SK-N-SH treated with all-trans-retinoic acid at 6 μM for 48 hours (cell line): ENCODE measurements at regions not wholly inside any gene's neighbourhood (a gene's known extent, or its start where the extent isn't known, plus 50 kb on each side); places are given as distances from the start of the nearest gene placed in this dataset.

Experiments
- ATAC-seq: fragments of 200-7000 bp; cut with Tn5 transposase; 3 replicates; pipeline ENCODE4 v1.9.1; 2020; ENCODE audit warnings: mild to moderate bottlenecking, moderate library complexity
- ARNTL ChIP-seq: fragments of 450-650 bp; formaldehyde crosslinking; IDR thresholded peaks from 2 replicates; pipeline ENCODE4 v1.5.0; 2020; ENCODE audit warnings: low read depth, mild to moderate bottlenecking, moderate library complexity, borderline replicate concordance
- BACH2 ChIP-seq: fragments of 250-450 bp; sonication (Bioruptor Pico); IDR thresholded peaks from 2 replicates; pipeline ENCODE4 v1.9.0; 2021; ENCODE audit warnings: mild to moderate bottlenecking, borderline replicate concordance
- CREB5 ChIP-seq: fragments of 250-450 bp; sonication (Bioruptor Pico); IDR thresholded peaks from 2 replicates; pipeline ENCODE4 v1.5.1; 2020; ENCODE audit warnings: low read depth, mild to moderate bottlenecking, moderate library complexity
- CSDC2 ChIP-seq: fragments of 250-450 bp; sonication (Bioruptor Pico); IDR thresholded peaks from 2 replicates; pipeline ENCODE4 v1.5.0; 2020; ENCODE audit warnings: mild to moderate bottlenecking, moderate library complexity
- CSRNP3 ChIP-seq: fragments of 250-450 bp; sonication (Bioruptor Pico); IDR thresholded peaks from 2 replicates; pipeline ENCODE4 v1.5.1; 2021; ENCODE audit warnings: mild to moderate bottlenecking, moderate library complexity
- GLIS3 ChIP-seq: fragments of 250-450 bp; sonication (Bioruptor Pico); IDR thresholded peaks from 2 replicates; pipeline ENCODE4 v1.5.0; 2020; ENCODE audit warnings: mild to moderate bottlenecking, moderate library complexity
- ISL1 ChIP-seq: fragments of 250-450 bp; sonication (Bioruptor Pico); IDR thresholded peaks from 2 replicates; pipeline ENCODE4 v2.1.2; 2022; ENCODE audit warnings: mild to moderate bottlenecking, moderate library complexity
- PATZ1 ChIP-seq: fragments of 250-450 bp; sonication (Bioruptor Pico); IDR thresholded peaks from 2 replicates; pipeline ENCODE4 v1.8.0; 2020; ENCODE audit warnings: mild to moderate bottlenecking, moderate library complexity, borderline replicate concordance
- POU6F1 ChIP-seq: fragments of 250-450 bp; sonication (Bioruptor Pico); IDR thresholded peaks from 2 replicates; pipeline ENCODE4 v1.8.0; 2021; ENCODE audit warnings: low read depth, mild to moderate bottlenecking, moderate library complexity, borderline replicate concordance
- PPARA ChIP-seq: fragments of 250-450 bp; sonication (Bioruptor Pico); IDR thresholded peaks from 2 replicates; pipeline ENCODE4 v1.5.0; 2020; ENCODE audit warnings: mild to moderate bottlenecking, borderline replicate concordance
- RARB ChIP-seq: fragments of 250-450 bp; sonication (Bioruptor Pico); IDR thresholded peaks from 2 replicates; pipeline ENCODE4 v1.8.0; 2021; ENCODE audit warnings: mild to moderate bottlenecking, moderate library complexity
- SNAI2 ChIP-seq: fragments of 250-450 bp; sonication (Bioruptor Pico); IDR thresholded peaks from 2 replicates; pipeline ENCODE4 v1.5.0; 2020; ENCODE audit warnings: mild to moderate bottlenecking, moderate library complexity
- TCF4 ChIP-seq: fragments of 250-450 bp; sonication (Bioruptor Pico); IDR thresholded peaks from 2 replicates; pipeline ENCODE4 v1.8.0; 2021; ENCODE audit warnings: mild to moderate bottlenecking, moderate library complexity, borderline replicate concordance
- TSHZ2 ChIP-seq: fragments of 250-450 bp; sonication (Bioruptor Pico); IDR thresholded peaks from 2 replicates; pipeline ENCODE4 v1.5.0; 2020; ENCODE audit warnings: mild to moderate bottlenecking, moderate library complexity
- ZC3H10 ChIP-seq: fragments of 250-450 bp; sonication (Bioruptor Pico); IDR thresholded peaks from 2 replicates; pipeline ENCODE4 v1.5.1; 2021; ENCODE audit warnings: mild to moderate bottlenecking, moderate library complexity
- ZFP3 ChIP-seq: fragments of 250-450 bp; sonication (Bioruptor Pico); IDR thresholded peaks from 2 replicates; pipeline ENCODE4 v1.5.0; 2020; ENCODE audit warnings: mild to moderate bottlenecking, moderate library complexity
- ZNF565 ChIP-seq: fragments of 450-650 bp; formaldehyde crosslinking; conservative IDR thresholded peaks from 2 replicates; pipeline ENCODE4 v1.5.0; 2020; ENCODE audit warnings: low read depth, mild to moderate bottlenecking, moderate library complexity
- ZNF70 ChIP-seq: fragments of 450-650 bp; formaldehyde crosslinking; IDR thresholded peaks from 2 replicates; pipeline ENCODE4 v1.5.0; 2020; ENCODE audit warnings: mild to moderate bottlenecking, moderate library complexity
- ZNF8 ChIP-seq: fragments of 450-650 bp; formaldehyde crosslinking; IDR thresholded peaks from 2 replicates; pipeline ENCODE4 v1.5.0; 2020; ENCODE audit warnings: mild to moderate bottlenecking, moderate library complexity

GRCh38 chr3:151576511-151577137 is 115.8 kb upstream of the IGSF10 start:
- no peak for ATAC-seq
- TF ChIP-seq CREB5 (no peak), GLIS3 (CRISPR knock-in tag) (no peak), POU6F1 (CRISPR knock-in tag) (no peak), CSRNP3 (CRISPR knock-in tag) (no peak), RARB (CRISPR knock-in tag) (no peak), ZNF565 (CRISPR knock-in tag) (no peak), ARNTL (no peak), CSDC2 (CRISPR knock-in tag) (no peak), SNAI2 (CRISPR knock-in tag) (no peak)

- TF ChIP-seq GLIS3 (CRISPR knock-in tag): no peak
- TF ChIP-seq ISL1 (CRISPR knock-in tag): 0 out of 2 replicates have a peak, but pooled peaks have one; percentile 23
- no peak for TF ChIP-seq TCF4 (CRISPR knock-in tag)
- TF ChIP-seq ZFP3 (CRISPR knock-in tag): no peak
- TF ChIP-seq, all 23 proteins: peak for 1
- ATAC-seq: no peak
Measured at GRCh38 chr3:151568184-151568583, 107.3 kb upstream of the IGSF10 start.

GRCh38 chr3:151567477-151567876 is 106.6 kb upstream of the IGSF10 start:
- no peak for ATAC-seq
- TF ChIP-seq ZNF565 (CRISPR knock-in tag): no peak
- TF ChIP-seq GLIS3 (CRISPR knock-in tag): no peak
- TF ChIP-seq BACH2 (CRISPR knock-in tag): no peak
- TF ChIP-seq ISL1 (CRISPR knock-in tag): no peak
- no peak for TF ChIP-seq ARNTL
- TF ChIP-seq TSHZ2 (CRISPR knock-in tag): no peak
- TF ChIP-seq PPARA (CRISPR knock-in tag): no peak
- TF ChIP-seq ZC3H10 (CRISPR knock-in tag): no peak
- TF ChIP-seq ZNF8 (CRISPR knock-in tag): no peak
- TF ChIP-seq ZNF70 (CRISPR knock-in tag): no peak
- no peak for TF ChIP-seq POU6F1 (CRISPR knock-in tag)
- TF ChIP-seq CSRNP3 (CRISPR knock-in tag): no peak
- TF ChIP-seq PATZ1: no peak
